GM19395 (cell line): ENCODE measurements at regions not wholly inside any gene's neighbourhood (a gene's known extent, or its start where the extent isn't known, plus 50 kb on each side); places are given as distances from the start of the nearest gene placed in this dataset.
A peak's percentile ranks its signal among the peaks of the same experiment; 100 is the strongest.
"Not testable (repeated sequence)": the region's sequence is repeated elsewhere in the genome, so short reads cannot be mapped to it uniquely, and the experiment has no call there.

ENCODE experiments used
- ATAC-seq: cut with Tn5 transposase; IDR thresholded peaks from one replicate; pipeline ENCODE4 v1.9.1; 2021; ENCODE audit warnings: mild to moderate bottlenecking, moderate library complexity; ENCODE audit not compliant: unreplicated experiment

DNA sequence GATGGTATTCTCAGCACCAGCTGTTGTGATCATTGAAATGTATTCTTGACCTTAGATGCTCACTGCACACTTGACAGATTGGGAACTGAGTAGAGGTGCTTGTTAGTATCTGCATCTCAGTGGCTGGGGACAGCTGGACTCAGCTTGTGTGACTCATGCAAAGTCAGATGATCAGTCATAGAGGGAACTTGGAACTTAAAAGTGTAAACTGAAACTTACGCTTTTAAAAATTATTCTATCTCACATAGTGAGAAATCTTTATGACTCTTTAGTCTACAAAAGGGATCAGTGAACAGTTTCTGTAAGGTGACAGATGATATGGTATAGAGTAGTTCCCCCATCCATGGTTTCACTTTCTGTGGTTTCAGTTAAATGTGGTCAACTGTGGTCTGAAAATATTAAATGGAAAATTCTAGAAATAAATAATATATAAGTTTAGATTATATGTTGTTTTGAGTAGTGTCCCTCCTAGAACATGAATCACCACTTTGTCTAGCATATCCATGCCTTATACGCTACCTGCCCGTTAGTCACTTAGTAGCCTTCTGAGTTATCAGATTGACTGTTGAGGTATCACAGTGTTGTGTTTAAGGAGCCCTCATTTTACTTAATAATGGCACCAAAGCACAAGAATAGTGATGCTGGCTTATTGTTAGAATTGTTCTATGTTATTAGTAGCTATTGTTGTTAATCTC, 135.6 kb upstream of the ZNF658 start:
- ATAC-seq, result peak; percentile 97

DNA sequence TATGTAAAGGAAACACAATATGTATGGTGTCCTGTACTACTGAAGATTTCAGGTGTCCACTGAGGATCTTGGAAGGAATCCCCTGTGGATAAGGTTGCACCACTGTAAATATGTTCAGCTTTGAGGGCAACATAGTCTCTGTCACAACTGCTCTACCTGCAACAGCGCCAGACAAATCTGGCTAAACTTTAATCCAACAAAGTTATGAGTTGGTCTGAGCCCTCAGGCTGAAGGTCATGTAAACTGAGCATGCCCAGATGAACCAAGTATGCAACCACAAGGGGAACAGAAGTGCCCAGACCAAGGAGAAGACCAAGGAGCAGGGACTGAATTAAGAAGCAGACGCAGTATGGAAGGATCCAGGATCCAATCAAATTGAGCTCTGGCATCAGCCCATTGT, 135.0 kb upstream of the ZNF658 start:
- ATAC-seq, result not testable (repeated sequence)

DNA sequence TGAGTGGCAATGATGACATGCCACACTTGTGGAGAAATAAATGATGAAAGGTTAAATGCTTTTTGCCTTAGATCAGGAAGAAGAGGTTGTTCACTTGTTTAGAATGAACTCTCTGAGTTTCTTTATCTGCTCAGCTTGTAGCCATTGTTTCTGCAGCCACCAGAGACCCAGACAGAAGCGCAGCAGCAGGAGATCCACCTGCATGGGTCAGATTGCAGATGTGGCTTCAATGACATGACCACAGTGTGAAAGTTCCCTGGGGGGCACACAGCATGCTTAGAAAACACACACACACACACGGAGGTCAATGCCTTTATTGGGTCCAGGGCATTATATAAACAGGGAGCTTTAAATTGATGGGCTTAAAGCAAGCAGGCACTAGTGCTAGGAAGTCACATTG, 129.0 kb upstream of the ZNF658 start:
- ATAC-seq, result not testable (repeated sequence)

DNA sequence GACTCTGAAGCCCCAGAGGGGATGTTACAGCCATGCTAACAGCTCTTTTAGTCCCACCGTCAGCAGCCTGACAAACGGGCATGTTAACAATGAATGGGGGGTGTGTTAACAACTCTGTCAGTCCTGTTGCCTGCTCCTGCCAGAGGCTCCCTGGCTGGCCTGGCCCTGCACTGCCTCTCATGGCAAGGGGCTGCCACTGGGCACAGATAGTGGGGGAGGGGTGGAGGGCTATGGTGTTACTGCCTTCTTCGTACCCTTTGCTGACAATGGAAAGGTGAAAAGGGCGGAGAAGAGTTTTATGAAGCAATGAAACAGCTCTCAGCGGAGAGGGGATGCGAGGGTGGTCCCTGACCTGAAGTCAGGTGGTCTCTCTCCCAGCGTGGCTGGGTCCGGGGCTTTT, 125.9 kb upstream of the ZNF658 start:
- ATAC-seq, result not testable (repeated sequence)

DNA sequence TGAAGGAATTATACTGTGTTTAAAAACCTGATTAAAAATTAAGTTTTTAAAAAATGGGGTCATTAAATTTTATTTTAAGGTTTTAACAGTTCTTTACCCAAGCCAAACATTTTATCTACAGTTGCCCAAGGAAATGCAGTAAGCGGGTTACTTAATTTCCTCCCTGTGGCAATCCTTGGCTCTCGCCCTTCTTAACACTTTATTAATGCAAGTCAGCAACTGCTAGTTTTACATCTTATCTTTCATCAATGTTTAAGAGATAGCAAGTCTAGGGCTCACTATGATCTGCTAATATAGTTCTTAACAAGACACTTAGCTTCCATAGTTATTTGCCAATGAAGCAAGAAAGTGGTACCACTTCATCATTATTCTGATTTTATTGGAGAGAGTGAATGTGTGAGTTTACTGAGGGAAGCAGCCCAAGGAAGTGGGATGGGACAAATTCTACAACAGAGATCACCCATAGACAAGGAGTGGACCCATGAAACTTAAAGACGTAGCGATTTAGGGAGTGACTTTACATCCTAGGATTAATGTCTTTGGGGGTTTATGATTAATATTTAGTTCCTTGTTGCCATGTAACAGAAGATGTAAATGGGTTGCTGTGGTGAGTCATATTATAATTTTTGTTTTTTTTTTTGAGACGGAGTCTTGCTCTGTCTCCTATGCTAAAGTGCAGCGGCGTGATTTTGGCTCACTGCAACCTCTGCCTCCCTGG, 120.4 kb upstream of the ZNF658 start:
- ATAC-seq, result not testable (repeated sequence)

DNA sequence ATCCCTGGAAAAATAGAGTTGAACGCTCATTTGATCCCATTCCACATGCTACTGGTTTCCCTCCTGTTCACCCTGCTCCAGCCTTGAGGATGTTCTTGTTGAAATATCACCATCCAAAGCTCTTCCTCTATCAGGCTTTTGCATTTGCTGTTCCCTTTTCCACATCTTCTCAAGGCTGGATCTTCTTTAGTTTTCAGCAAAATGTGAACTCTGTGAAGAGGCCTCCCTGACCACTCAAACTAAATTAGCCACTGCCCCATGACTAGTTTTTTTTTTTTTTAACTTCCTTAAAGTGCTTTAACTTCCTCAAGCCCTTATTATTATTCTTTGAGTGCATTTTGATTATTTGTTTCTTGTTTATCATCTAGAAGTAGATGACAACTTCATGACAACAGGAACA, 119.3 kb upstream of the ZNF658 start:
- not testable (repeated sequence) for ATAC-seq

DNA sequence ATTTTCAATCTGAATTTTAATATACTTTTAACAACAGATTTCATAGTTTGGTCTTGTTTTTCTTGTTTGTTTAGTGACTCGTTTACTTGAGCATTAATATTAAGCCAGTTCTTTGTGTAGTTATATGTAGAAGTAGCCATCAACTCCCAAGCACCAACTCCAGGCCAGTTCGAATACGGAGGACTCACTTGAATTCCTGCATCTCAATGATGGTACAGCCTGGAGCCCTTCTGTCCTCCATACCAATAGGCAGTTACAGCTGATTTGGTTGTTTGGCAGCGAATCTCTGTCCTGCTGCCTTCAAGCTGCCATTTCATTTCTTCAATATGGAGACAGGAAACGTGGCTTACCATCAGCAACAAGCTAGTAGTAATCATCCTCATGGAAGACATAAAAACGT, 118.5 kb upstream of the ZNF658 start:
- not testable (repeated sequence) for ATAC-seq

DNA sequence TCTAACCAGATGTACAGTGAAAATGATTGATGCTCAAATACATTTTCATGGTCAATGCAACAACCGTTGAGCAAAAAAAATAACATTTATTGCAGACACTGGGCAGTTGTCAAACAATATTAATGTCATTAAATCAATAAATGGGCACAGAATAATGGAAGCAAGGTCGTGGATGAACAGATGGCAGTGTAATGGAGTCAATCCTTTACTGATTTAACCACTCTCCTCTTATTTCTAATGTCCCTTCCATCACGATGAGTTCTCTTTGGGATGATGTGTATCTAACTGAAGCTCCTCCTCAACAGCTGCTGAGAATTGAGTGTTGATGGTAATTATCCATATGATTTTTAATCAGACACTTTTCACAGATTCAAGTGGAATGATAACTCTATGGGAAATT, 114.9 kb upstream of the ZNF658 start:
- not testable (repeated sequence) for ATAC-seq

DNA sequence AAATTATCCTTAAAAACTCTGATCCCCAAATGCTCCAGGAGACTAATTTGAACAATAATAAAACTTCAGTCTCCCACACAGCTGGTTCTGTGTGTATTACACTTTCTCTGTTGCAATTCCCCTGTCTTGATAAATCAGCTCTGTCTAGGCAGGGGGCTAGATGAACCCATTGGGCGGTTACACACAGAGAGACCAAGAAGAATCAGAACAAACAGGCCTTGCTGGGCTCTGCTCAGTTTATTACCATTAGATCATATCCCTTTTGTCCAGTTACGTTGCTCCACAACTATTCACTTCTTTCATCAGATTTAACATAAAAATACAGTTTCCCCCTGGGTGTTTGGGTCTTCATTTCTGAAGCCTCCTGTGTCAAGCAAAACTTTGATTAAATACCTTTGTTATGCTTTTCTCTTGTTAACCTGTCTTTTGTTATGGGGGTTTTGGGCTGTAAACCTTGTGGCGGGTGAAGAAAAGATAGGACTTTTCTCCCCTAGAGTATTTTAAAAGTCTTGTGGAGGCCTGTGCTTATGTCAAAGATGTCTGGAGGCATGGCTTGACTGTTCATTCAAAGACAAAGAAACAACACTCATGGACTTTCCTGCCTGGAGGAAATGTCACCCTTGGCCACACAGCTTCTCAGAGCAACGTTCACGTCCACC, 109.3 kb upstream of the ZNF658 start:
- not testable (repeated sequence) for ATAC-seq

DNA sequence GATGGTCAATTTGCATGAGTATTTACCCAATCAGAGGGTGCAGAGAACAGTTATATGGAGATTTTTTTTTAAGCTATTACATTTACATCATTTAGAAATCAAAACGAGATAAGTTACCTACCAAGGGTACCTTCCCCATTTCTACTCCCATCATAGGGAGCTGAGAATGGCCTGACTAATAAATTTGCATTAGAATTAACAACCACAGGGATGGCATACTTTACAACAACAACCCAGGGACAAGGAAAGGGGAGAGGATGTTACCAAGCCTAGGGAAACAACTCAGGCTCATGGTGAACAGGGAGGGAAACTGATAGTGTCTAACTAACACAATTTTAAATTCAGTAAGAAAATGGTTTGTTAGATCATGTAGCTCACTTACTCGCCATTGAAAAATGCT, 105.8 kb upstream of the ZNF658 start:
- ATAC-seq, result not testable (repeated sequence)

DNA sequence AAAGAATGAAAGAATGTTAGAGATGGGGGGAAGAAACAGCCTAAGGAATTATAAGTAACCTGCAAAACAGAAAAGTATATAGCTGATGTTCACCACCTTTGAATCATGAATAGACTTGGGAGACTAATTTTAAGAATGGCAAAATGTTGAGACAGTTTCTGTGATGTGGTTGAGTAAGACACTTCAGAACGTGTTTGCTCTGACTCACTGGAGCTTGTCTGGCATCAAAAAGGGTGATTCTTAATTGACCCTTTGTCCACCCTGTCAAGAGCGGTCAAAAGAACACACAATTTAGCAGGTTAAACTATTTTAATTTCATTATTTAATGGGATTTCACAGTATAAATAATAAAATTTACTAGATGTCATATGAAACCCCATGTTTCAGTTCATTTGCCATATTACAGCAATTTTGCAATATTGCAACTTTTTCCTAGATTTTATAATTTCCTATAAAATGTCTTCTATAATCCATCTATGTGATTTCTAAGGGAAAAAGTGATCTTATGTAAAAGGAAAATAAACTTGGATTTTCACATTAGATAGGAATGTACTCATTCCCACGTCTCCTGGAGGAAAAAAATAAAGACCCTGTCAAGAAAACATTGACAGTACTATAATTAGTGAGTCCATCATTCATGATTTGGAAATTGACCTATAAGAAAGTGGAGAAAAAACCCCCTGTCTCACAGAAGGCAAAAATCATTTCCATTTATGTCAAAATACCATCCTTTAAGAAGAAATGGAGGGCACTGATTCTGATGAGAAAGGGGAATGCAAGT, 104.6 kb upstream of the ZNF658 start:
- ATAC-seq, result not testable (repeated sequence)

DNA sequence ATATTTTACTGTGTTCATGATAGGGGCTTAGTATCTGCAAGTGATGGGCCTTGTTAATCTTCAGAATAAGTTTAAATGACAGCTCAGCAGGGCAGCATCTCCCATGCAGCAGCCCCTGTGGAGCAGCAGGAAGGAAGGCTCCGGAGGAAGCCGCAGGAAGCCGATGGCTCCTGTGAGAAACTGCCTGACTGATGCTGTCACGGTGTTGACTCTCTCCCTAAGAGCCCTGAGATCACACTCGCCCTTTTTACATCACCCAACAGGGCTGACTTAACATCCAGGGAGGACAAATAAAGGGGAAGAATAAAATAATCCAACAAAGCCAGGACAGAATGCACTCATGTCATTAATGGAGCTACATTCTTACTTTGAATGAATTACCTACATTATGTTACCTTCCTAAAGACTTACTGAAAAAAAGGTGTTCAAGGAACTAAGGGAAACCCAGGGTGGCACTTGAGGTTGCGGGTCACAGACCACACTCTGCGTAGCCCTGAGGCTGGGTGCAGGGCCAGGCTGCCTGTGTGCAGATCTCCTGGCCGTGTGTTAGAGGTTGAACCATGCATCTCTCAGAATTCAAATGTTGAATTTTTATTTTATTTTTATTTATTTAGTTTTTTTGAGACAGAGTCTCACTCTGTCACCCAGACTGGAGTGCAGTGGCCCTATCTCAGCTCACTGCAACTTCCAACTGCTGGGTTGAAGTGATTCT, 102.5 kb upstream of the ZNF658 start:
- ATAC-seq, result not testable (repeated sequence)

DNA sequence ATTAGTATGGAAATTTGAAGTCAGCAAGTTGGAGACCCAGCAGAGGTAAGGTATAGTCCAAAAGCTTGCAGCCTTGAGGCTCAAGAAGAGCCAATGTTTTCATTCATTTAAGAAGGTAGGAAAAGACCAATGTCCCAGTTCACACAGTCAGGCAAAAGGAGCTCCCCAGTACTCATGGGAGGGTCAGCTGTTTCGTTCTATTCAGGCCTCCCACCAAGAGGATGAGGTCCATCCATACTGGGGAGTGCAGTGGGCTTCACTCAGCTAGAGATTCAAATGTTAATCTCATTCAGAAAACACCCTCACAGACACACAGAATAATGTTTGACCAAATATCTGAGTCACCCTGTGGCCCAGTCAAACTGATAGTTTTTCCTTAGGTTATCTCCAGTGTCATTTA, 96.9 kb upstream of the ZNF658 start:
- not testable (repeated sequence) for ATAC-seq

DNA sequence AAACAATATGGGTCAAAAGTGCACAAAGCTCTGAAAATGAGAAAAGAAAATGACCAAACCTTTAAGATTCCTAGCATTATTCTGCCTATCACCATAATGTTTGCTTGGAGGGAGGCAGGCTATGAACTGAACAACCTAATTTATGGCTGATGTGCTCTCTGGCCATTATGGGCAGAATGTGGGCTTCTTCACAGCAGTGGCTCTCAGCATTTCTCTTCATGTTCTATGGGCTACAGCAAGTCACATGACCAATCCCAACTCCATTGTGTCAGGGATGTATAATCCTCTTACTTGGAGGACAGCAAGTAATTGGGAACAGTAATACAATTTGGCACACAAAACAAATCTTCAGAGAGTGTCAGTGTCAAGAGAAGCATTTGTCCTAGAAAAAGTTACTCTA, 90.3 kb upstream of the ZNF658 start:
- not testable (repeated sequence) for ATAC-seq

DNA sequence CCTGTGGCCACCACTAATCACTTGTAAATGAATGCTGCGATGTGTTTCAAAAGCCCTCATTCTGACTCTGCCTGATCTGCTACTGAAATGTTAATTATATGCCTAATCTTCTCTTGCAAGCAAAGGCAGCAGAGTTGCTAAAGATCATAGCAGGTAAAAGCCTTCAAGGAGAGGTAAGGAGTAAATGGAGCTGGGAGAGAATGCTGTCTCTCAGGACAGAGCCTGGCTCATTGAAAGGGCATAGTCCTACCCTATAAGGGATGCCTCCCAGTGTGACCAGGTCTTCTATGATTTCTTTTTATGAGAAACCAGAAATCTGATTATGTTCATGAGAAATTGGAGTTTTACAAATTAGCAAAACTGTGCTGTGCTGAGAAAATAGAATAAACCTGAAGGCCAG, 88.2 kb upstream of the ZNF658 start:
- not testable (repeated sequence) for ATAC-seq

DNA sequence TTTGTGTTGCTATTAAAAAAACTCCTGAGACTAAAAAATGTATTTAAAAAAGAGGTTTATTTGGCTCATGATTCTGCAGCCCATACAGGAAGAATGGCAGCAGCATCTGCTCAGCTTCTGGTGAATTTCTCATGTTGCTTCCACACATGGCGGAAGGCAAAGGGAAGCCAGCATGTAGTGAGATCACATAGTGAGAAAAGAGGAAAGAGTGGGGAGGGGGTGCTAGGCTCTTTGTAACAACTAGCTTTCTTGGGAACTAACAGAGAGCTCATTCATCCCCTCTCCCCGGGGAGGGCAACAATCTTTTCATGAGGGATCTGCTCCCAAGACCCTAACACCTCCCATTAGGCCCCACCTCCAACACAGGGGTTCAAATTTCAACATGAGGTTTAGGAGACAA, 87.6 kb upstream of the ZNF658 start:
- not testable (repeated sequence) for ATAC-seq

DNA sequence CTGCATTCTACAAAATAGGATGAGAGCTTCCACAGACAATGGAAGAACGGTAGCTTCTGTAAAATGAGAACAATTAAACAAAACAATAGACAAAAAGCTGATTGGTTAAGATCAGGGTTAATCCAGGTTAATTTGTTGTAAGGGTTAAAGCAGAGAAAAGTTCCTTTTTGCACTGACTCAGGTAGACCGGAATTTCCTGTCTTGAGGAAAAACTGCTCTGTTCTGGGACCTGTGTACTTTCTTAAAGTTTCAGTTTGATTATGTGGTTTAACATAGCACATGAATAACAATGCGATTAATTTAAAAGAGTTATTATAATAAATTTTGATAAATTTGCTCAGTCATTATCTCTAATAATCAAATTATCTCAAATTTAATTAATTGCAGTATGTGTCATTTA, 86.5 kb upstream of the ZNF658 start:
- not testable (repeated sequence) for ATAC-seq

DNA sequence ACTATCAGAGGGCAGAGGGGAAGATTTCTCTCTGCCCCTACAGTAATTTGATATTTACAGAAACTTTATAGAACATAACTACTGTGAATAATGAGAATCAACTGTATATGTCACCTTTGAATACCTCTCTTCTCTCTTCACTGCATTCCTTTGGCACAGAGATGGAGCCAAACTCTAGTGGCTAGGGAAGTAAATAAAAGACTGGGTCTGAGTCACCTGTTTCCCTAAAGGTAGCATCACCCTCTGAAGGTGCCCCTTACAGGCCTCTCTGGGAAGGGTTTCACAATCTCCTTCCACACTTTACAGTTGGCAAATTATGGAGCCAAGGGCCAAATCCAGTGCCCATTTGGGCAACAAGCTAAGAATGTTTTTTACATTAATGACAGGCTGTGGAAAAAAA, 81.0 kb upstream of the ZNF658 start:
- ATAC-seq, result not testable (repeated sequence)

DNA sequence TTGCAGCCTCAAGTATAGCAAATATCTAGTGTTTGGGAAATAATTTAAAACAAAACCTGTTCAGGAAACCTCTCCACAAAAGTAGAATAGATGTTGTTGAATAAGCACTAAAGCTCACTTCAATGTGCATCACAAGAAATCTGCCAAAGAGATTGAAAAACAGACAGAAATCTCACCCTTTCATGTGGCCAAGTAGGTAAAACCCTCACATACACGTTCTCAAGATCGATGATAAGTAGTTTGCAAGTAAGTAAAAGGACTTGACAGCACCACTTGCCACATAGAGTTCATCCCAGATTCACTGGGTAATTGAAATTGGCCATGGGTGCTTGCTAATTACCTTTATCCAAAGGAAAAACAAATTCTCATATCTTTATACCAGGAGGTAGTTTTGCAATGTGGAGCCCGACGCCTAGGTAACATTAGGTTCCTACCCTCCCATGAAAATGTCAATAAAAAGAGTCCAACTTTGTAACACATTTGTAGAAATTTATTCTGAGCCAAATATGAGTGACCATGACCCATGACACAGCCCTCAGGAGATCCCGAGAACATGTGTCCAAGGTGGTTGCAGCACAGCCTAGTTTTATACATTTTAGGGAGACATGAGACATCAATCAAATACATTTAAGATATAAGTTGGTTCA, 80.4 kb upstream of the ZNF658 start:
- ATAC-seq, result not testable (repeated sequence)

DNA sequence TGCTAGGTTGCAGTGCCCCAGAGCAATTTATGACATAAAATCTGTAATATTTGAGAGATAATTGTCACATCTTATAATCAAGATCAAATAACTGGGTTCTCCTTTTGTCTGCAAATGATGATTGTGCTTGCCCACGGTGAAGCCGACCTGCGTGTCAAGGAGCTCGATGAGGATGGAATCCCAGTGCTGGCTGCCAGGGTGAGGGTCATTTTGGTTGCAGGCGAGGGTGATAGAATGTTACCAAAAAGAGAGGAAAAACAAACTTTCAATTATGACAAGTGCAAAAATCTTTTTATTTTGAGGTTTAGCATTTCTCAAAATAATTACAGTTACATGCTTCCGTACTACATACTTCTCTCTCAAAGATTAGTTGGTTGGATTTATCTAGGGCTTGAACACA, 76.4 kb upstream of the ZNF658 start:
- not testable (repeated sequence) for ATAC-seq
